H9 (cell line): ENCODE measurements at regions not wholly inside any gene's neighbourhood (a gene's known extent, or its start where the extent isn't known, plus 50 kb on each side); places are given as distances from the start of the nearest gene placed in this dataset.
"Not testable (repeated sequence)": the region's sequence is repeated elsewhere in the genome, so short reads cannot be mapped to it uniquely, and the experiment has no call there.

Source experiments
- DNase-seq: peaks from one replicate; pipeline ENCODE4 v3.0.0-alpha.2; 2017
- H2AFZ ChIP-seq: one replicate; pipeline ENCODE4 v1.6.1; 2013; ENCODE audit warnings: mild to moderate bottlenecking, low read length, control low read depth, moderate library complexity
- H2AK5ac ChIP-seq: 2 replicates; pipeline ENCODE4 v1.6.1; 2013; ENCODE audit warnings: low read length, control low read depth, mixed read lengths; ENCODE audit not compliant: insufficient read length
- H2BK120ac ChIP-seq: one replicate; pipeline ENCODE4 v1.6.1; 2013; ENCODE audit warnings: low read depth, mild to moderate bottlenecking, low read length, control low read depth, inconsistent platforms; ENCODE audit not compliant: poor library complexity, severe bottlenecking
- H2BK12ac ChIP-seq: 2 replicates; pipeline ENCODE4 v1.6.1; 2013; ENCODE audit warnings: low read length, control low read depth, mixed read lengths, low read depth; ENCODE audit not compliant: insufficient read length
- H2BK15ac ChIP-seq: 2 replicates; pipeline ENCODE4 v1.6.1; 2013; ENCODE audit warnings: low read depth, low read length, control low read depth
- H2BK20ac ChIP-seq: one replicate; pipeline ENCODE4 v1.6.1; 2013; ENCODE audit warnings: low read depth, mild to moderate bottlenecking, low read length, control low read depth, inconsistent platforms; ENCODE audit not compliant: poor library complexity, severe bottlenecking
- H2BK5ac ChIP-seq: 2 replicates; pipeline ENCODE4 v1.6.1; 2013; ENCODE audit warnings: low read length, control low read depth, mixed read lengths; ENCODE audit not compliant: insufficient read length
- H3K14ac ChIP-seq: 2 replicates; pipeline ENCODE4 v1.6.1; 2013; ENCODE audit warnings: low read length, control low read depth; ENCODE audit not compliant: insufficient read depth
- H3K18ac ChIP-seq: 2 replicates; pipeline ENCODE4 v1.6.1; 2013; ENCODE audit warnings: low read depth, mild to moderate bottlenecking, mixed read lengths, low read length, control low read depth; ENCODE audit not compliant: insufficient read length
- H3K23ac ChIP-seq: 2 replicates; pipeline ENCODE4 v1.6.1; 2013; ENCODE audit warnings: low read length, control low read depth, mixed read lengths, low read depth; ENCODE audit not compliant: insufficient read length
- H3K23me2 ChIP-seq: 2 replicates; pipeline ENCODE4 v1.6.1; 2013; ENCODE audit warnings: low read depth, mild to moderate bottlenecking, mixed read lengths, low read length, control low read depth; ENCODE audit not compliant: insufficient read length, poor library complexity, severe bottlenecking
- H3K27ac ChIP-seq: 2 replicates; pipeline ENCODE4 v1.5.1; 2013; ENCODE audit warnings: low read length, control low read depth, mixed read lengths, low read depth; ENCODE audit not compliant: insufficient read length
- H3K27me3 ChIP-seq: 2 replicates; pipeline ENCODE4 v1.6.1; 2013; ENCODE audit warnings: low read length, control low read depth, inconsistent platforms; ENCODE audit not compliant: insufficient read depth
- H3K4ac ChIP-seq: 2 replicates; pipeline ENCODE4 v1.6.1; 2013; ENCODE audit warnings: low read depth, mild to moderate bottlenecking, control low read depth, inconsistent platforms, low read length, moderate library complexity
- H3K4me1 ChIP-seq: 2 replicates; pipeline ENCODE4 v1.6.1; 2013; ENCODE audit warnings: low read length, control low read depth, inconsistent platforms; ENCODE audit not compliant: insufficient read depth
- H3K4me2 ChIP-seq: 2 replicates; pipeline ENCODE4 v1.6.1; 2013; ENCODE audit warnings: low read length, control low read depth, mixed read lengths; ENCODE audit not compliant: insufficient read length, insufficient read depth
- H3K56ac ChIP-seq: 2 replicates; pipeline ENCODE4 v1.6.1; 2013; ENCODE audit warnings: low read depth, mild to moderate bottlenecking, mixed read lengths, low read length, control low read depth; ENCODE audit not compliant: insufficient read length
- H3K79me1 ChIP-seq: 2 replicates; pipeline ENCODE4 v1.6.1; 2013; ENCODE audit warnings: low read depth, mild to moderate bottlenecking, moderate library complexity, low read length, control low read depth, inconsistent platforms; ENCODE audit not compliant: insufficient read depth, poor library complexity, severe bottlenecking
- H3K79me2 ChIP-seq: 2 replicates; pipeline ENCODE4 v1.6.1; 2013; ENCODE audit warnings: low read length, control low read depth, inconsistent platforms; ENCODE audit not compliant: insufficient read depth
- H3K9ac ChIP-seq: 2 replicates; pipeline ENCODE4 v1.6.1; 2013; ENCODE audit warnings: low read length, control low read depth, mixed read lengths; ENCODE audit not compliant: insufficient read length; ENCODE audit errors: extremely low read depth
- H3K9me3 ChIP-seq: one replicate; pipeline ENCODE4 v1.6.1; 2013; ENCODE audit warnings: low read depth, low read length, inconsistent platforms; ENCODE audit not compliant: control insufficient read depth
- H3T11ph ChIP-seq: one replicate; pipeline ENCODE4 v1.6.1; 2013; ENCODE audit warnings: mild to moderate bottlenecking, low read length, control low read depth, inconsistent platforms
- H4K20me1 ChIP-seq: one replicate; pipeline ENCODE4 v1.6.1; 2013; ENCODE audit not compliant: control insufficient read depth, insufficient read length, insufficient read depth
- H4K5ac ChIP-seq: 2 replicates; pipeline ENCODE4 v1.6.1; 2013; ENCODE audit warnings: low read depth, mild to moderate bottlenecking, mixed read lengths, low read length, control low read depth; ENCODE audit not compliant: insufficient read length
- H4K8ac ChIP-seq: replicated peaks from 2 replicates; pipeline ENCODE4 v1.6.1; 2013; ENCODE audit warnings: low read length, control low read depth, mixed read lengths, low read depth; ENCODE audit not compliant: insufficient read length
- H4K91ac ChIP-seq: 2 replicates; pipeline ENCODE4 v1.6.1; 2013; ENCODE audit warnings: low read depth, mild to moderate bottlenecking, moderate library complexity, mixed read lengths, low read length, control low read depth; ENCODE audit not compliant: insufficient read length
- H3K27ac Mint-ChIP-seq, 3 experiments: 2 replicates in 2 of 3; 3 replicates in 1 of 3; pipeline ENCODE4 v1.8.0; 2020 to 2021; ENCODE audit warnings: mixed read lengths in 3 of 3, mild to moderate bottlenecking in 1 of 3, moderate library complexity in 1 of 3
- H3K27me3 Mint-ChIP-seq: 2 replicates; pipeline ENCODE4 v1.8.0; 2021; ENCODE audit warnings: low read depth, mild to moderate bottlenecking, moderate library complexity, mixed read lengths
- H3K36me3 Mint-ChIP-seq, 3 experiments: 2 replicates in 2 of 3; 3 replicates in 1 of 3; pipeline ENCODE4 v1.8.0; 2020 to 2021; ENCODE audit warnings: low read depth in 3 of 3, mixed read lengths in 3 of 3; ENCODE audit not compliant: insufficient read depth in 1 of 3
- H3K4me1 Mint-ChIP-seq, 2 experiments: 2 replicates each; pipeline ENCODE4 v1.8.0; 2020; ENCODE audit warnings: mixed read lengths in 2 of 2
- H3K4me3 Mint-ChIP-seq, 2 experiments: 2 replicates in 1 of 2; 3 replicates in 1 of 2; pipeline ENCODE4 v1.8.0; 2020 to 2021; ENCODE audit warnings: mild to moderate bottlenecking in 2 of 2, mixed read lengths in 2 of 2, moderate library complexity in 1 of 2
- H3K9me3 Mint-ChIP-seq, 2 experiments: 2 replicates in 1 of 2; 3 replicates in 1 of 2; pipeline ENCODE4 v1.8.0; 2020; ENCODE audit warnings: mild to moderate bottlenecking in 2 of 2, mixed read lengths in 2 of 2, moderate library complexity in 1 of 2
- WGBS: extraction: QIAGEN DNeasy Blood & Tissue Kit; methylation state at CpG from one replicate; pipeline ENCODE4 v1.1.7; 2013; ENCODE audit warnings: missing lambda C conversion rate, low lambda C conversion rate, mixed read lengths; ENCODE audit not compliant: insufficient read length; ENCODE audit errors: extremely low coverage; 5-methylcytosine and 5-hydroxymethylcytosine counted together
- TF ChIP-seq, protein P1 (sequence below): fragments of 200-600 bp; sonication (generic); conservative IDR thresholded peaks from 3 replicates; pipeline ENCODE4 v1.8.0; 2021; ENCODE audit warnings: antibody characterized with exemption, mild to moderate bottlenecking

DNA sequence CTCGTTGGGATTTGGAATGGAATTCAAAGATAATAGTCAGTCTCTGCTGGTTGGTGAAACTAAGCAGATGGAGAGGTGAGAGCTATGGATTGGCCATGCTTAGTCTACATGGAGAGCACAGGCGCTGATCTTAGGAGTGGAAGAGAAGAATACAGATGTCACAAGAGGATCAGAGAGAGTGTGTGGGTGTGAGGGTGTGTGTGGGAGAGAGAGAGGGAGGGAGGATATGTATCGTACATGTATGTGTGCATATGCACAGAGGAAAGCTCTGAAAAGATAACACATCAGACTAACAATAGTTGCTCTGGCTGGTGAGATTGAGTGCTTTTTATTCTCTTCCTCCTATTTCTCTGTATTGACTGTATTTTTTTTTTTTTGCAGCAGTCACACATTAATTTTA, 686.2 kb upstream of the TBX3 start:
- Histone ChIP-seq H2BK15ac (no peak overlapping the region), H3K56ac (no peak overlapping the region), H2AK5ac (no peak overlapping the region), H3K79me2 (no peaks in the 10 kb centered on the region), H2BK5ac (no peak overlapping the region), H3K23ac (no peak overlapping the region), H3K9ac (no peak overlapping the region), H3T11ph (no peak overlapping the region), H4K91ac (no peak overlapping the region), H4K5ac (no peak overlapping the region), H2BK120ac (no peak overlapping the region), H3K4ac (no peak overlapping the region), H4K20me1 (no peaks in the 10 kb centered on the region), H3K23me2 (no peaks in the 10 kb centered on the region), H3K4me2 (no peak overlapping the region), H3K4me1 (no peaks in the 10 kb centered on the region), H3K27ac (no peak overlapping the region), H2BK12ac (no peak overlapping the region), H3K18ac (no peak overlapping the region), H3K9me3 (no peaks in the 10 kb centered on the region), H3K79me1 (no peaks in the 10 kb centered on the region), H4K8ac (no peak overlapping the region), H2BK20ac (no peak overlapping the region), H2AFZ (no peak overlapping the region), H3K14ac (no peak overlapping the region), H3K27me3 (no peaks in the 10 kb centered on the region)
- peaks cover 18 to 21% of the 10 kb centered on the region in 2 experiments for H3K9me3 Mint-ChIP-seq
- H3K27me3 Mint-ChIP-seq, result peaks cover 5% of the 10 kb centered on the region; the same call in 1 of the 2 replicates
- TF ChIP-seq, protein P1, sequence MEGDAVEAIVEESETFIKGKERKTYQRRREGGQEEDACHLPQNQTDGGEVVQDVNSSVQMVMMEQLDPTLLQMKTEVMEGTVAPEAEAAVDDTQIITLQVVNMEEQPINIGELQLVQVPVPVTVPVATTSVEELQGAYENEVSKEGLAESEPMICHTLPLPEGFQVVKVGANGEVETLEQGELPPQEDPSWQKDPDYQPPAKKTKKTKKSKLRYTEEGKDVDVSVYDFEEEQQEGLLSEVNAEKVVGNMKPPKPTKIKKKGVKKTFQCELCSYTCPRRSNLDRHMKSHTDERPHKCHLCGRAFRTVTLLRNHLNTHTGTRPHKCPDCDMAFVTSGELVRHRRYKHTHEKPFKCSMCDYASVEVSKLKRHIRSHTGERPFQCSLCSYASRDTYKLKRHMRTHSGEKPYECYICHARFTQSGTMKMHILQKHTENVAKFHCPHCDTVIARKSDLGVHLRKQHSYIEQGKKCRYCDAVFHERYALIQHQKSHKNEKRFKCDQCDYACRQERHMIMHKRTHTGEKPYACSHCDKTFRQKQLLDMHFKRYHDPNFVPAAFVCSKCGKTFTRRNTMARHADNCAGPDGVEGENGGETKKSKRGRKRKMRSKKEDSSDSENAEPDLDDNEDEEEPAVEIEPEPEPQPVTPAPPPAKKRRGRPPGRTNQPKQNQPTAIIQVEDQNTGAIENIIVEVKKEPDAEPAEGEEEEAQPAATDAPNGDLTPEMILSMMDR, result no peak
- H3K36me3 Mint-ChIP-seq, result peaks cover 5 to 16% (median 8%) of the 10 kb centered on the region in 3 experiments; a peak in 3 of 7 replicates
- H3K4me3 Mint-ChIP-seq, result no peak overlapping the region
- DNase-seq, result no peak
- H3K27ac Mint-ChIP-seq, result no peak overlapping the region
- 100% methylated on average over 1 of the region's 3 CpGs for WGBS
- H3K4me1 Mint-ChIP-seq, result peaks cover 6 to 9% of the 10 kb centered on the region in 2 experiments

DNA sequence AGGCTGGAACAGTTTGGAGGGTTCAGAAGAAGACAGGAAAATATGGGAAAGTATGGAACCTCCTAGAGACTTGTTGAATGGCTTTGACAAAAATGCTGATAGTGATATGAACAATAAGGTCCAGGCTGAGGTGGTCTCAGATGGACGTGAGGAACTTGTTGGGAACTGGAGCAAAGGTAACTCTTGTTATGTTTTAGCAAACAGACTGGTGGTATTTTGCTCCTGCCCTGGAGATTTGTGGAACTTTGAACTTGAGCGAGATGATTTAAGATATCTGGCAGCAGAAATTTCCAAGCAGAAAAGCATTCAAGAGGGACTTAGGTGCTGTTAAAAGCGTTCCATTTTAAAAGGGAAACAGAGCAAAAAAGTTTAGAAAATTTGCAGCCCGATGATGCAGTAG, 682.3 kb upstream of the TBX3 start:
- H2BK120ac ChIP-seq, H4K5ac ChIP-seq, H3K27ac ChIP-seq, H2AK5ac ChIP-seq, H2BK15ac ChIP-seq, H3K4me1 ChIP-seq, H3K9me3 ChIP-seq, H3K23ac ChIP-seq, H4K8ac ChIP-seq, H3K23me2 ChIP-seq, H4K20me1 ChIP-seq, H4K91ac ChIP-seq, DNase-seq, H2BK20ac ChIP-seq, H3K4me1 Mint-ChIP-seq, H3K9ac ChIP-seq, H3K14ac ChIP-seq, H3K4ac ChIP-seq, H3K27me3 Mint-ChIP-seq, H3K4me2 ChIP-seq, H3K56ac ChIP-seq, H3K18ac ChIP-seq, H3K79me2 ChIP-seq, H2BK12ac ChIP-seq, H2BK5ac ChIP-seq, H3K27me3 ChIP-seq, H3K79me1 ChIP-seq, H2AFZ ChIP-seq, H3K4me3 Mint-ChIP-seq, H3K27ac Mint-ChIP-seq, H3T11ph ChIP-seq: not testable (repeated sequence)
- Mint-ChIP-seq H3K9me3 (peaks cover 18% of the 10 kb centered on the region in 2 experiments), H3K36me3 (peaks cover 5 to 16% (median 8%) of the 10 kb centered on the region in 3 experiments; a peak in 3 of 7 replicates)
- WGBS, result no CpG with 5 or more reads among the region's 4 CpGs
